Neural progenitor cell (in vitro differentiated cells): ENCODE measurements at regions not wholly inside any gene's neighbourhood (a gene's known extent, or its start where the extent isn't known, plus 50 kb on each side); places are given as distances from the start of the nearest gene placed in this dataset.

Experiments
- DNase-seq: peaks from one replicate; pipeline ENCODE4 v3.0.0-alpha.2; 2016; ENCODE audit warnings: low spot score
- H2AFZ ChIP-seq: fragments of 200-600 bp; sonication (generic); replicated peaks from 2 replicates; pipeline ENCODE4 v1.6.1; 2016; ENCODE audit warnings: antibody characterized with exemption
- H3F3A ChIP-seq: fragments of 200-600 bp; sonication (generic); 2 replicates; pipeline ENCODE4 v1.6.1; 2016; ENCODE audit warnings: antibody characterized with exemption, low read depth
- H3K27ac ChIP-seq: fragments of 200-600 bp; sonication (generic); 2 replicates; pipeline ENCODE4 v1.5.1; 2016; ENCODE audit warnings: mild to moderate bottlenecking
- H3K27me3 ChIP-seq: fragments of 200-600 bp; sonication (generic); 2 replicates; pipeline ENCODE4 v1.6.1; 2016; ENCODE audit warnings: mild to moderate bottlenecking, moderate library complexity
- H3K36me3 ChIP-seq: fragments of 200-600 bp; sonication (generic); 2 replicates; pipeline ENCODE4 v1.5.1; 2016
- H3K4me1 ChIP-seq: fragments of 200-600 bp; sonication (generic); 2 replicates; pipeline ENCODE4 v1.6.1; 2016; ENCODE audit warnings: mixed run types
- H3K4me2 ChIP-seq: fragments of 200-600 bp; sonication (generic); 2 replicates; pipeline ENCODE4 v1.6.1; 2016
- H3K4me3 ChIP-seq: fragments of 200-600 bp; sonication (generic); 2 replicates; pipeline ENCODE4 v1.5.1; 2016
- H3K79me2 ChIP-seq: fragments of 200-600 bp; sonication (generic); 2 replicates; pipeline ENCODE4 v1.6.1; 2016; ENCODE audit warnings: low read depth
- H3K9ac ChIP-seq: fragments of 200-600 bp; sonication (generic); 2 replicates; pipeline ENCODE4 v1.6.1; 2016
- H3K9me3 ChIP-seq: fragments of 200-600 bp; sonication (generic); 2 replicates; pipeline ENCODE4 v1.5.1; 2016; ENCODE audit warnings: low read depth
- H4K20me1 ChIP-seq: fragments of 200-600 bp; sonication (generic); 2 replicates; pipeline ENCODE4 v1.6.1; 2016; ENCODE audit warnings: low read depth
- H3K27ac Mint-ChIP-seq: 3 replicates; pipeline ENCODE4 v1.8.0; 2021; ENCODE audit warnings: mixed read lengths
- H3K27me3 Mint-ChIP-seq: 2 replicates; pipeline ENCODE4 v1.8.0; 2022; ENCODE audit warnings: low read depth, mild to moderate bottlenecking, inconsistent platforms, moderate library complexity, mixed read lengths; ENCODE audit not compliant: insufficient read depth
- H3K36me3 Mint-ChIP-seq: 3 replicates; pipeline ENCODE4 v1.8.0; 2021; ENCODE audit warnings: mixed read lengths
- H3K4me1 Mint-ChIP-seq: 3 replicates; pipeline ENCODE4 v1.8.0; 2021; ENCODE audit warnings: mixed read lengths
- H3K4me3 Mint-ChIP-seq: 3 replicates; pipeline ENCODE4 v1.8.0; 2021; ENCODE audit warnings: mild to moderate bottlenecking, moderate library complexity, mixed read lengths
- H3K9me3 Mint-ChIP-seq: 3 replicates; pipeline ENCODE4 v1.8.0; 2020; ENCODE audit warnings: mixed read lengths
- EZH2 ChIP-seq: fragments of 200-600 bp; sonication (generic); IDR thresholded peaks from 2 replicates; pipeline ENCODE4 v1.6.1; 2017; ENCODE audit warnings: antibody characterized with exemption, mild to moderate bottlenecking, moderate library complexity
- EZH2phosphoT487 ChIP-seq: fragments of 200-600 bp; sonication (generic); IDR thresholded peaks from 2 replicates; pipeline ENCODE4 v1.6.1; 2017; ENCODE audit warnings: antibody characterized with exemption
- TF ChIP-seq, protein P1 (sequence below): fragments of 200-600 bp; sonication (generic); IDR thresholded peaks from 2 replicates; pipeline ENCODE4 v1.5.1; 2017; ENCODE audit warnings: antibody characterized with exemption, mild to moderate bottlenecking

DNA sequence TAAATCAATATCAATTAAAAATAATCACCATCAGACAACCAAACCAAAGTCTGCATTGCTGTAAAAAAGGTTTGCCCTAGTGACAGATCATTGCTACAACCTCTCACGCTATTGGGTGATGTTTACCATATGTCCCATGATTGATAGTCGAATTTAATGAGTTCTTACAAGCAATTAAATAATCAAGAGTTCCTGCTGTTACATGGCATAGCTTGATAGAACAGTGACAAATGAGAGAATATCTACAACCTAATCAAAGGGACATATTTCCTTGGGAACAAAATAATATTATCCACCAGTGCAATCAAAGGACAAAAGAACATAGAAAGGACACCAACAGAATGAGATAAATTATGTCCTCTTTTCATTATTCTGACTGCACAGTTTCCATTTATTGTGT, 387.4 kb downstream of the ETV1 start:
- DNase-seq = no peak
- no peak overlapping the region for H3K4me3 ChIP-seq

DNA sequence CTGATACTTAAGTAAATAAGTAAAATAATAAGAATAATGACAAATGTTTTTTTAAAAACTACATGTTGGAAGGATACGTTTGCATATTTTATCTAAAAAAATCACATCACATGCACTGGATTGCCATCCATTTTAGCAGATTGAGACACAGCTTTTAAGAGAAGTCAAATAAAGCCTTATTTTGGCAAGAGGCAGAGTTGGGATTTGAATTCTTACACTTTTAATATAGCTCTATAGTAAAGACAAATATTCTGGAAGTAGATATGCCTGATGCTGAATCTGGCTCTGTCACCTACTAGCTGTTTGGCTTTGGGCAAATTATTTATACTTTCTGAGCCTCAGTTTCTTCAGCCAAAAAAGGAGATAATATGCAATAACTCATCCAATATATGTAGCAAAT, 386.4 kb downstream of the ETV1 start:
- H3K4me2 ChIP-seq = no peak overlapping the region
- no peak for TF ChIP-seq EZH2
- TF ChIP-seq, protein P1, sequence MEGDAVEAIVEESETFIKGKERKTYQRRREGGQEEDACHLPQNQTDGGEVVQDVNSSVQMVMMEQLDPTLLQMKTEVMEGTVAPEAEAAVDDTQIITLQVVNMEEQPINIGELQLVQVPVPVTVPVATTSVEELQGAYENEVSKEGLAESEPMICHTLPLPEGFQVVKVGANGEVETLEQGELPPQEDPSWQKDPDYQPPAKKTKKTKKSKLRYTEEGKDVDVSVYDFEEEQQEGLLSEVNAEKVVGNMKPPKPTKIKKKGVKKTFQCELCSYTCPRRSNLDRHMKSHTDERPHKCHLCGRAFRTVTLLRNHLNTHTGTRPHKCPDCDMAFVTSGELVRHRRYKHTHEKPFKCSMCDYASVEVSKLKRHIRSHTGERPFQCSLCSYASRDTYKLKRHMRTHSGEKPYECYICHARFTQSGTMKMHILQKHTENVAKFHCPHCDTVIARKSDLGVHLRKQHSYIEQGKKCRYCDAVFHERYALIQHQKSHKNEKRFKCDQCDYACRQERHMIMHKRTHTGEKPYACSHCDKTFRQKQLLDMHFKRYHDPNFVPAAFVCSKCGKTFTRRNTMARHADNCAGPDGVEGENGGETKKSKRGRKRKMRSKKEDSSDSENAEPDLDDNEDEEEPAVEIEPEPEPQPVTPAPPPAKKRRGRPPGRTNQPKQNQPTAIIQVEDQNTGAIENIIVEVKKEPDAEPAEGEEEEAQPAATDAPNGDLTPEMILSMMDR = no peak
- Mint-ChIP-seq H3K36me3 (no peaks in the 10 kb centered on the region), H3K9me3 (peaks cover 8% of the 10 kb centered on the region), H3K4me1 (no peaks in the 10 kb centered on the region), H3K27ac (no peak overlapping the region), H3K27me3 (no peaks in the 10 kb centered on the region), H3K4me3 (no peak overlapping the region)
- no peaks in the 10 kb centered on the region for H3K36me3 ChIP-seq
- no peaks in the 10 kb centered on the region for H3K4me1 ChIP-seq
- H3K9me3 ChIP-seq = no peaks in the 10 kb centered on the region
- H3F3A ChIP-seq = no peaks in the 10 kb centered on the region
- H3K27me3 ChIP-seq = no peaks in the 10 kb centered on the region
- H3K9ac ChIP-seq = no peak overlapping the region
- no peak overlapping the region for H2AFZ ChIP-seq
- no peak overlapping the region for H3K4me3 ChIP-seq
- H4K20me1 ChIP-seq = no peaks in the 10 kb centered on the region
- no peaks in the 10 kb centered on the region for H3K79me2 ChIP-seq
- DNase-seq = no peak
- no peak overlapping the region for H3K27ac ChIP-seq

More for the DNA sequence above, 387.4 kb downstream of the ETV1 start:
- H3K9me3 Mint-ChIP-seq = peaks cover 7% of the 10 kb centered on the region
- H3K27ac Mint-ChIP-seq = no peak overlapping the region
- Histone ChIP-seq H3K4me2 (no peak overlapping the region), H2AFZ (no peak overlapping the region), H3K9me3 (no peaks in the 10 kb centered on the region), H3K27ac (no peak overlapping the region), H3K79me2 (no peaks in the 10 kb centered on the region), H3K4me1 (no peaks in the 10 kb centered on the region), H3K9ac (no peak overlapping the region), H3K27me3 (no peaks in the 10 kb centered on the region), H3K36me3 (no peaks in the 10 kb centered on the region), H3F3A (no peaks in the 10 kb centered on the region), H4K20me1 (no peaks in the 10 kb centered on the region)
- no peak for TF ChIP-seq EZH2phosphoT487
- TF ChIP-seq, protein P1 = no peak
- H3K27me3 Mint-ChIP-seq = no peaks in the 10 kb centered on the region
- H3K4me3 Mint-ChIP-seq = no peak overlapping the region
- H3K36me3 Mint-ChIP-seq = no peaks in the 10 kb centered on the region
- no peaks in the 10 kb centered on the region for H3K4me1 Mint-ChIP-seq

DNA sequence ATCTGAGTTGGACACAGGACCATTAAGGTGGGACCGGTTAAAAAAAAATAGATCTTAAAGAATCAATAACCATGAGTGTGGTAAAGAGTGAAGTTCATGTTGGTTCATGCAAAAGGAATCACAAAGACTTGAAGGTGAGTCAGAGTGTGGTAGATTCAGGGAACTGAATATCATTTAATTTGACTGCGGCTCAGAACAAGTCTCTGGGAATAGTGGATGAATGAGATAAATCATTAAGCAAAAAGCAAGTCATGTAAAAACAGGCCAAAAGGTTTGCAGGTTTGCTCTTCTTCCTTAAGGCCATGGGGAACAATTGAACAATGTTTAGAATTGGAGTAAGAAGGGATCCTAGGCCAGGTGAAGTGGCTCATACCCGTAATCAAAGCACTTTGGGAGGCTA, 385.8 kb downstream of the ETV1 start:
- no peaks in the 10 kb centered on the region for H3K79me2 ChIP-seq
- H3F3A ChIP-seq = no peaks in the 10 kb centered on the region
- no peak overlapping the region for H2AFZ ChIP-seq
- Mint-ChIP-seq H3K9me3 (peaks cover 8% of the 10 kb centered on the region), H3K4me1 (no peaks in the 10 kb centered on the region), H3K4me3 (no peak overlapping the region), H3K27ac (no peak overlapping the region), H3K36me3 (no peaks in the 10 kb centered on the region), H3K27me3 (peaks cover 3% of the 10 kb centered on the region)
- no peaks in the 10 kb centered on the region for H3K9me3 ChIP-seq
- H3K36me3 ChIP-seq = no peaks in the 10 kb centered on the region
- H3K9ac ChIP-seq = no peak overlapping the region
- TF ChIP-seq EZH2phosphoT487 (no peak), EZH2 (no peak)
- TF ChIP-seq, protein P1 = no peak
- no peaks in the 10 kb centered on the region for H3K4me1 ChIP-seq
- no peak overlapping the region for H3K4me3 ChIP-seq
- H3K27me3 ChIP-seq = no peaks in the 10 kb centered on the region
- no peak overlapping the region for H3K27ac ChIP-seq
- H4K20me1 ChIP-seq = no peaks in the 10 kb centered on the region
- no peak for DNase-seq
- no peak overlapping the region for H3K4me2 ChIP-seq

DNA sequence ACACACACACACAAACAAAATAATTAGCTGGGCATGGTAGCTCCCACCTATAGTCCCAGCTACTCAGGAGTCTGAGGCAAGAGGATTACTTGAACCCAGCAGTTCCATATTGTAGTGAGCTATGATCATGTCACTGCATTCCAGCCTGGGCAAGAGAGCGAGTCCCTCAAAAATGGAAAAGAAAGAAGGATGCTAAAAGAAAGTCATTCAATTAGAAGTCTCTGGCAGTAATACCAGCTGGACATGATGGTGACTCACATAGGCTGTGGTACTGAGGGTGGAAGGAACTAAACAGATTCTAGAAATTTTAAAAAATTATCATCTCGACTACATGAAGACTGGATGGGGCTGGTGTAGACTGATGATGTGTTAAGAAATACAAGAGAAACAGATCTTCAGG, 385.3 kb downstream of the ETV1 start:
- Histone ChIP-seq H3K4me1 (no peaks in the 10 kb centered on the region), H2AFZ (no peak overlapping the region), H3K36me3 (no peaks in the 10 kb centered on the region), H3K79me2 (no peaks in the 10 kb centered on the region), H4K20me1 (no peaks in the 10 kb centered on the region), H3K4me2 (no peak overlapping the region), H3K9me3 (no peaks in the 10 kb centered on the region), H3K9ac (no peak overlapping the region), H3K27ac (no peak overlapping the region), H3K27me3 (no peaks in the 10 kb centered on the region), H3K4me3 (no peak overlapping the region), H3F3A (no peaks in the 10 kb centered on the region)
- Mint-ChIP-seq H3K27ac (no peak overlapping the region), H3K4me1 (no peaks in the 10 kb centered on the region), H3K4me3 (no peak overlapping the region), H3K27me3 (peaks cover 3% of the 10 kb centered on the region), H3K36me3 (no peaks in the 10 kb centered on the region), H3K9me3 (peaks cover 8% of the 10 kb centered on the region)
- TF ChIP-seq EZH2 (no peak), EZH2phosphoT487 (no peak)
- TF ChIP-seq, protein P1 = no peak
- no peak for DNase-seq
